ENCODE measurements at regions not wholly inside any gene's neighbourhood (a gene's known extent, or its start where the extent isn't known, plus 50 kb on each side); places are given as distances from the start of the nearest gene placed in this dataset.

DNA sequence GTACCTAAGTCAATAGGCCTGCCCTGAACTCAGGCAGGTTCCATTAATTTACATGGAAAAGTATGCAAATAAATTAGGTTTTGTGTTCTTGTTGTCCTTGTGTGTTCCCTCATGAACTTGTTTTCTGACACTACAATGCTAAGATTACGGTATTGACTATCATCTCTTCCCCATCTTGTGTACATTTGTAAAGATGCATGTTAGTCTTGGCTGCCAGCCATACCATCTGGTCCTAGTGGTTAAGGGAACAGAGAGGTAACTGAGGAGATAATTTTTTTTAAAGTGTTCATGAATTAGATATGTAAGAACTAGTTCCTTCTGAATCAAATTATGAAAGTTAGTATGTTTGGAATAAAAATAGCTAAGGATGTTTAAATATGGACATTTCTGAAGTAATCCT, 167.6 kb upstream of the ADAMTS5 start:
- Mint-ChIP-seq H3K27me3 (ENCODE audit: unreplicated experiment) (no peaks in the 10 kb centered on the region), H3K4me1 (ENCODE audit: low read depth, unreplicated experiment) (no peaks in the 10 kb centered on the region), H3K27ac (ENCODE audit: unreplicated experiment) (no peak overlapping the region), H3K4me3 (ENCODE audit: low read depth, unreplicated experiment) (no peak overlapping the region), H3K9me3 (ENCODE audit: low read depth, unreplicated experiment) (no peaks in the 10 kb centered on the region), H3K36me3 (ENCODE audit: insufficient read depth, unreplicated experiment) (no peaks in the 10 kb centered on the region)
- intact Hi-C loops (cut with micrococcal nuclease; ENCODE audit: unreplicated experiment): no loop called here
- CTCF ChIA-PET: no interaction called here
- no TSS peak for BruUV-seq (replicated peaks)
- no peak for DNase-seq
- TF ChIP-seq, protein P1, sequence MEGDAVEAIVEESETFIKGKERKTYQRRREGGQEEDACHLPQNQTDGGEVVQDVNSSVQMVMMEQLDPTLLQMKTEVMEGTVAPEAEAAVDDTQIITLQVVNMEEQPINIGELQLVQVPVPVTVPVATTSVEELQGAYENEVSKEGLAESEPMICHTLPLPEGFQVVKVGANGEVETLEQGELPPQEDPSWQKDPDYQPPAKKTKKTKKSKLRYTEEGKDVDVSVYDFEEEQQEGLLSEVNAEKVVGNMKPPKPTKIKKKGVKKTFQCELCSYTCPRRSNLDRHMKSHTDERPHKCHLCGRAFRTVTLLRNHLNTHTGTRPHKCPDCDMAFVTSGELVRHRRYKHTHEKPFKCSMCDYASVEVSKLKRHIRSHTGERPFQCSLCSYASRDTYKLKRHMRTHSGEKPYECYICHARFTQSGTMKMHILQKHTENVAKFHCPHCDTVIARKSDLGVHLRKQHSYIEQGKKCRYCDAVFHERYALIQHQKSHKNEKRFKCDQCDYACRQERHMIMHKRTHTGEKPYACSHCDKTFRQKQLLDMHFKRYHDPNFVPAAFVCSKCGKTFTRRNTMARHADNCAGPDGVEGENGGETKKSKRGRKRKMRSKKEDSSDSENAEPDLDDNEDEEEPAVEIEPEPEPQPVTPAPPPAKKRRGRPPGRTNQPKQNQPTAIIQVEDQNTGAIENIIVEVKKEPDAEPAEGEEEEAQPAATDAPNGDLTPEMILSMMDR (IDR thresholded peaks at IDR 0.05; ENCODE audit: unreplicated experiment): no peak

DNA sequence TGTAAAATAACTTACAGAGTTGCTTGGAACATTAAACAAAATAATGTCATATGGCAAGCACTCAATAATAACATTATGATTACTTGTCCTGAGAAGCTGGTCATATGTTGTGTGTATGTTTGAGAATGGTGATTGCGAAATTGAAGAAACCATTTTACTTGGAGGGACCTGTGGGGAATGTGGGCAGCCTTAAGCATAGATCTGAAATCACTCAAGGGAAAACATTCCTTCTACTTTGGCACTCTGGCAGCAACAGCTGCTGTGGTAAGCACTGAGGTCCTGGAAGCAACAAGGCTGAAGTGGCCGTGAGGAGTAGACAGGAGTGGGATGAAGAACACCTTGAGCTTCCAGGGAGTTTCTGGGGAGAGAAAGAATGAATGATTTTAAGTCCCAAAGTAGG, 165.4 kb upstream of the ADAMTS5 start:
- TF ChIP-seq, protein P1 (IDR thresholded peaks at IDR 0.05; ENCODE audit: unreplicated experiment): no peak
- CTCF ChIA-PET: no interaction called here
- BruUV-seq (replicated peaks): no TSS peak
- Mint-ChIP-seq H3K36me3 (ENCODE audit: insufficient read depth, unreplicated experiment) (no peaks in the 10 kb centered on the region), H3K27me3 (ENCODE audit: unreplicated experiment) (no peaks in the 10 kb centered on the region), H3K4me1 (ENCODE audit: low read depth, unreplicated experiment) (no peaks in the 10 kb centered on the region), H3K27ac (ENCODE audit: unreplicated experiment) (no peak overlapping the region), H3K9me3 (ENCODE audit: low read depth, unreplicated experiment) (peaks cover 3% of the 10 kb centered on the region), H3K4me3 (ENCODE audit: low read depth, unreplicated experiment) (no peak overlapping the region)
- intact Hi-C loops (cut with micrococcal nuclease; ENCODE audit: unreplicated experiment): no loop called here
- no peak for DNase-seq

DNA sequence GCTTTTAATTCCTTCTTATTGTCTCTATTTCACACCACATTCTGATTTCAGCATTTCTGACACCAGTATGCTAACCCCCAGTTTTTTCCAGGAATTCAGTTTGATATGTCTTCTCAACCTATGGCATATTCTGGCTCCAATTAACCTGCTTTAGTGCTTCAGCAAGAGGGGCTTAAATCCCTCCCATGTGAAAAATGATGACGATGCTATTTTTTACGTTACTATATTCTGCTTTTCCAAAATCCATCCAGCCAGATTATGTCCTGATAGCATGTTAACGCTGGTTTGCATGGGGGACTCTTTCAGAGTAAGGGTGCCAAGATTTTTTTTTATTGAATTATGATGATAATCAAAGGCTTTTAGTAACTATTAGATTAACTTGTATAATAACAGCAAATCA, 163.3 kb upstream of the ADAMTS5 start:
- TF ChIP-seq, protein P1 (IDR thresholded peaks at IDR 0.05; ENCODE audit: unreplicated experiment): no peak
- H3K4me3 Mint-ChIP-seq (ENCODE audit: low read depth, unreplicated experiment): no peak overlapping the region
- intact Hi-C loops (cut with micrococcal nuclease; ENCODE audit: unreplicated experiment): no loop called here
- no TSS peak for BruUV-seq (replicated peaks)
- DNase-seq: no peak
- peaks cover 3% of the 10 kb centered on the region for H3K9me3 Mint-ChIP-seq (ENCODE audit: low read depth, unreplicated experiment)
- CTCF ChIA-PET: no interaction called here
- no peaks in the 10 kb centered on the region for H3K36me3 Mint-ChIP-seq (ENCODE audit: insufficient read depth, unreplicated experiment)
- no peaks in the 10 kb centered on the region for H3K4me1 Mint-ChIP-seq (ENCODE audit: low read depth, unreplicated experiment)
- H3K27ac Mint-ChIP-seq (ENCODE audit: unreplicated experiment): no peak overlapping the region
- no peaks in the 10 kb centered on the region for H3K27me3 Mint-ChIP-seq (ENCODE audit: unreplicated experiment)

DNA sequence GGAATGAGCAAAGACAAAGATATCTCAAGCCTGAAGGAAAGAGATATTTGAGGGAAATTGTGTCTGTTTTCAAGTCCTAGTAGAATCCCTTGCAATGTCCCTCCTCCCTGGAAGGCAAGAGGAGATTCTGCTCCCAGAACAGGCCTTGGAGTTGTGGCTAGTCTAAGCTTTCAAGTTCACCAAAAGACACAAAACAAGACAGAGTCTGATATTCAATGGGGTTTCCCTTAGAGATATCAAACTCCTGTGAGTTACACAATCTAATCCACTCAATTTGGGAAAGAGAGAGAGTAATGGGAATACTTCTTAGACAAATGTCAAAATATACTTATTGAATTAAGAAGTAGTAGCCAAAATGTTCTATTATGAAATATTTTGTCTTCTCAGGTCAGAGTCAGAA, 162.8 kb upstream of the ADAMTS5 start:
- no peaks in the 10 kb centered on the region for H3K27me3 Mint-ChIP-seq (ENCODE audit: unreplicated experiment)
- no TSS peak for BruUV-seq (replicated peaks)

More for the DNA sequence above, 162.8 kb upstream of the ADAMTS5 start:
- H3K4me1 Mint-ChIP-seq (ENCODE audit: low read depth, unreplicated experiment): no peaks in the 10 kb centered on the region
- CTCF ChIA-PET: no interaction called here
- H3K4me3 Mint-ChIP-seq (ENCODE audit: low read depth, unreplicated experiment): no peak overlapping the region
- H3K36me3 Mint-ChIP-seq (ENCODE audit: insufficient read depth, unreplicated experiment): no peaks in the 10 kb centered on the region
- intact Hi-C loops (cut with micrococcal nuclease; ENCODE audit: unreplicated experiment): no loop called here
- H3K27ac Mint-ChIP-seq (ENCODE audit: unreplicated experiment): no peak overlapping the region
- no peak for DNase-seq
- peaks cover 3% of the 10 kb centered on the region for H3K9me3 Mint-ChIP-seq (ENCODE audit: low read depth, unreplicated experiment)
- TF ChIP-seq, protein P1 (IDR thresholded peaks at IDR 0.05; ENCODE audit: unreplicated experiment): no peak
